Left forelimb (tissue), 1 donor: ENCODE measurements at regions not wholly inside any gene's neighbourhood (a gene's known extent, or its start where the extent isn't known, plus 50 kb on each side); places are given as distances from the start of the nearest gene placed in this dataset.
"Not testable (repeated sequence)": the region's sequence is repeated elsewhere in the genome, so short reads cannot be mapped to it uniquely, and the experiment has no call there.

Experiments used
- DNase-seq: peaks from one replicate; pipeline ENCODE4 v3.0.0-alpha.2; 2018; ENCODE audit warnings: low spot score

DNA sequence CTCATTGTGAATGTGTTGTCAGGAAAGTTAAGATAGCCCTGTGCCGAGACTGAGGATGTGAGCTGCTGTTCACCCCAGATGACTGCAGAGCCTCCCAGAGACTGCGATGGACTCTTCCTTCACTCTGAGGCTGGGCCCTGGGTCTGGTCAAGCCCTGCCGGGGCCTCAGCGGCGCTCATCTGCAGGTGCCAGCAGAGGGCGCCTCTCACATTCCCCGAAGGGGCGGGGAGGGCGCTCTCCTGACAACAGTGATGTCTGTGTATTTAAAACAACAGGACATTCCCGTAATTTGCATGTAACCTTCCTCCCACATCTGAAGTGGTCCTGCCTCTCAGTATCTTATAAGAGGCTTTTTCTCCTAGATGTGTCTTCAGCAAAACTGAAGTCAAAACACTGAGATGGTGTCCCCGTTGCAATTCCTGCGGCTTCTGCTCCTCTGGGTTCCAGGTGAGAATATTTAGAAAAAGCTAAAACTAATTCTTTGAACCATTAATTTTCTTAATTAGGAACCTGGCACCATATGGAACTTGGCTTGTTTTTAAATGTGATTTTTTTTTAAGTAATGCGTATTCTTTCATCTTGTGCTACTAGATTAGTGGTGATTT is 1377.9 kb downstream of the RPIA start:
- no peak for DNase-seq

- DNase-seq = no peak
Measured at GRCh38 chr2:90076311-90076710, 1384.8 kb downstream of the RPIA start.

- DNase-seq = no peak
Measured at GRCh38 chr2:90077948-90078347, 1386.5 kb downstream of the RPIA start.

DNA sequence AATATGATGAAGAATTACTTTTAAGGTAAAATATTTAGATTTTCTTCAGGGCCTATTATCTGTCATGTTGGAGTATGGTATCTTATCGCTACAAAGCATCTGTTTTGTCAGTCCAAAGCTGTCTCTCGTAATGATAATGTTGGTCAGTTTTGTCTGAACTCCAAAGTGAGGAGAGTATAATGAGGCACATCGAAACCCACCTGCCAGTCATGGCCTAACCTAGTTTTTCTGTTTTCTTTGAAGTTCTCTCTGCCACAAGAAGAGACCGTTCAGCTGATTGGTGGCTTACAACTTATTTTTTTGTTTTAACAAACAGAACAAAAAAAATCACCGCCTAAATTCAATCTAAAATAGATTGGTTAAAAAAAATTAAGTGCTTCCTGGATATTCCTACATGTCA is 1387.9 kb downstream of the RPIA start:
- no peak for DNase-seq

DNA sequence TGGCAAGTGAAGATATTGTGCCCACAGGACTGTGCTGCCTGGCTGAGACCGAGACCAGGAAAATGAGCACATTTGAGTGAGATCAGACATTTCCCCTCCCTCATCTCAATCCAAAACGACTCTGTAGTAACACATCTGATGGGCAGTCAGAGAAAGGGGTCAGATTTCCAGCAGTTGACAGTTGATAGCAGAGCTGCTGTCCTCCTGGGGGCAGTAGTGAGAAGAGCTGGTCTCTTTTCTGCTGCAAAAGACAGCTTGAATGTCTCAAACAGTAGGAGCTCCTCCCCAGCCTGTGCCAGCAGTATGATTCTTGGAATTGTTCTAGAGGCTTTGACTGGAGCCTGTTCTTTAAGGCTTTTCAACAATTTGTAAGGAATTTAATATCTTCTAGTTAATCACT is 1396.3 kb downstream of the RPIA start:
- not testable (repeated sequence) for DNase-seq

DNA sequence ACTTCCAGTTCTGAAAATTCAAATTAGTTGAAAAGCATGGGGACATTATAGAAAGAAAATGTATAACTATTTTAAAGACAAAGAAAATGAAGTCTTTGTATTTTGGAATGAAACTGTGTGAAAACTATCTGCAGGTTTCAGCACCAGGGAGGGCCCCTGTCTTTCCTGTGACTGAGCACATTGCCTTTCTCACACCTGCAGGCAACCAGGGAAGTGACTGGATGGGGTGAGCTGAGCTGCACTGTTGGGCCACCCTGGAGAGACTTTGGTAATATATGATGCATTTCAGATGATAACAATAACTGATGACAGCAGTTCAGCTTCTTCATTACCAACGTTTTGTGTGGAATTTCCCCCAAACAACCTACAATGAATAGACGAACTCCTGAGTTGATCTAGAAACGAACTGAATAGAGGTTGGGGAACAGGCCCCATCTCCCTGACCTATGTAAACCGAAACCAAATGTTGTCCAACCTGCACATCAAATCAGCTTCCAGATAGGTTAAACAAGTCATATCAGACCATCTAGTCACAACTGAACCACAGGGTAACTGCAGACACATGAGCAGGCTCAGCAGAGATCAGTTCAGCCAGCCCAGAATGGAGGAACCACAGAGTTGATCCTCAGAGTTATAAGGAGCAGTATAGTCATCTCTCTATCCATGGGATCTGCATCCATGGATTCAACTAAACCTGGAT is 1402.2 kb downstream of the RPIA start:
- not testable (repeated sequence) for DNase-seq

DNA sequence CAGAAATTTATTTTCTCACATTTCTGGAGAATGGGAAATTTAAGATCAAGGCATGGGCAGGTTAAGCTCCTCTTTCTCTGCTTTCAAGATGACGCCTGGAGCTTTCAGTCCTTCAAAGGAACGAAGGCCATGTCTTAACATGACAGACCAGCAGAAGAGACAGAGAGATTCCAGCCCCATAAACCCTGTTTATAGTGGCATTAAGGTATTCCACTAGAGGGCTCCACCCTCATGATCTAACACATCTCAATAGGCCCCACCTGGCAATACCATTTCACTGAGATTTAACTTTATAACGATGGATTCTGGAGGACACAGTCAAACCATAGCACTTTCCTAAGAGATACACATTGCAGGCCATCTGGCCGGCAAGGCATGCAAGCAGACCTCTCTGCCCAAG is 1406.1 kb downstream of the RPIA start:
- DNase-seq = not testable (repeated sequence)

GRCh38 chr2:90105142-90105541 is 1413.7 kb downstream of the RPIA start:
- DNase-seq = not testable (repeated sequence)

DNA sequence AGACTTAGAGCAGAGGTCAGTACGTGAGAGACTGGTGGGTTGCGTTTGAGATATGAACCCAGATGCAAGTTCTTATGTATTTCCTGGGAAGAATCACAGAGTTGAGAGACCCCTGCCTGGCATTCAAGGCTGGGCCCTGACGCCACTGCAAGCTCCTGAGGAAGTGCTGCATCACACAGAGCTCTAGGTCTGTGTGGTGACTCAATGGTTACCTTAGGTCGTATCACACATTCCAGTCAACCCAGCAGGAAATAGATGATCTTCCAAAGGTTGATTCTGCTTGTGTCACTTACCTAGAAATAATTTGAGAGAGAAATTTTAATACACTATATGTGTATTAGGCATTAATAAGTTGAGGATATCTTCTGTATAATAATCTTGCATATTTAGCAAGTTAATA is 1431.9 kb downstream of the RPIA start:
- DNase-seq = not testable (repeated sequence)

DNA sequence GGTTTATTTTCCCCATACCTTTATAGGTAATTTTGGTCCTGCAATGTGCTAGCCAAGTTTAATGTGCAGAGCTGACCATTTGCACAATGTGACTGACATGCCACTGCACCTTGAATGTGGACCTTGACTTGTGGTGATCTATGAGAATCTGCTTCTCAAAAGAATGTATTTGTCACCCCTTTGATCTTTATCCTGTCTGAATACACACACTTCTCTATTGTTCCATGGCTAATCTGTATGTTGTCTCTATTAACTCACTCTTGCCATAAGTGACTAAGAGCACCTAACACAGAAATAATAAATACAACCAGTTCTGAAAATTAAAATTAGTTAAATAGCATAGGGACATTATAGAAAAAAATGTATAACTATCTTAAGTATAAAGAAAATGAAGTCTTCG is 1447.6 kb downstream of the RPIA start:
- not testable (repeated sequence) for DNase-seq

- DNase-seq = not testable (repeated sequence)
Measured at GRCh38 chr2:90141558-90141957, 1450.1 kb downstream of the RPIA start.

DNA sequence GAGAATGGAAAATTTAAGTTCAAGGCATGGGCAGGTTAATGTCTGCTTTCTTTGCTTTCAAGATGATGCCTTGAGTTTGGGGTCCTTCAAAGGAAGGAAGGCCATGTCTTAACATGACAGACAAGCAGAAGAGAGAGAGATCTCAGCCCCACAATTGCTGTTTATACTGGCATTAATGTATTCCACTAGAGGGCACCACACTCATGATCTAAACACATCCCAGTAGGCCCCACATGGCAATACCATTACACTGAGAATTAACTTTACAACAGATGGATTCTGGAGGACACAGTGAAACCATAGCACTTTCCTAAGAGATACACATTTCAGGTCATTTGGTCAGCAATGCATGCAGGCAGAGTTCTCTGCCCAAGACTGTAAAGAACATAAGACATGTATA is 1460.3 kb downstream of the RPIA start:
- not testable (repeated sequence) for DNase-seq

- not testable (repeated sequence) for DNase-seq
Measured at GRCh38 chr2:90170978-90171377, 1479.5 kb downstream of the RPIA start.

DNA sequence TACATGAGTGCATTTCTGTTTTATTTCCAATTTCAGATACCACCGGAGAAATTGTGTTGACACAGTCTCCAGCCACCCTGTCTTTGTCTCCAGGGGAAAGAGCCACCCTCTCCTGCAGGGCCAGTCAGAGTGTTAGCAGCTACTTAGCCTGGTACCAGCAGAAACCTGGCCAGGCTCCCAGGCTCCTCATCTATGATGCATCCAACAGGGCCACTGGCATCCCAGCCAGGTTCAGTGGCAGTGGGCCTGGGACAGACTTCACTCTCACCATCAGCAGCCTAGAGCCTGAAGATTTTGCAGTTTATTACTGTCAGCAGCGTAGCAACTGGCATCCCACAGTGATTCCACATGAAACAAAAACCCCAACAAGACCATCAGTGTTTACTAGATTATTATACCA is 1481.6 kb downstream of the RPIA start:
- not testable (repeated sequence) for DNase-seq

GRCh38 chr2:90179591-90179990 is 1488.1 kb downstream of the RPIA start:
- DNase-seq = not testable (repeated sequence)

DNA sequence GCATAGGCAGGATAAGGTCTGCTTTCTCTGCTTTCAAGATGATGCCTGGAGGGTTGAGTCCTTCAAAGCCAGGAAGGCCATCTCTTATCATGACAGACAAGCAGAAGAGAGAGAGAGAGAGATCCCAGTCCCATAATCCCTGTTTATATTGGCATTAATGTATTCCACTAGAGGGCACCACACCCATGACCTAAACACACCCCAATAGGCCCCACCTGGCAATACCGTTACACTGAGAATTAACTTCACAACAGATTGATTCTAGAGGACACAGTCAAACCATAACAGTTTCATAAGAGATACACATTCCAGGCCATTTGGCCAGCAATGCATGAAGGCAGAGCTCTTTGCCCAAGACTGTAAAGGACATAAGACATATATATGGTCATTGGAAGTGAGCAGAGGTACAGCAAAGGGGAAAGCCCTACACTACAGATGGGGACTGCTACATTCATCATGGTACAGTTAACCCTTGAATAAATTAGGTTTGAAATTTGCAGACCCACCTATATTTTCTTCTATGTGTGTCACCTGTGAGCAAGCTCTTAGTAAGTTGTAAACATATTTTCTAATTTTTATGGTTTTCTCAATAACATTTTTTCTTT is 1516.1 kb downstream of the RPIA start:
- DNase-seq = no peak

DNA sequence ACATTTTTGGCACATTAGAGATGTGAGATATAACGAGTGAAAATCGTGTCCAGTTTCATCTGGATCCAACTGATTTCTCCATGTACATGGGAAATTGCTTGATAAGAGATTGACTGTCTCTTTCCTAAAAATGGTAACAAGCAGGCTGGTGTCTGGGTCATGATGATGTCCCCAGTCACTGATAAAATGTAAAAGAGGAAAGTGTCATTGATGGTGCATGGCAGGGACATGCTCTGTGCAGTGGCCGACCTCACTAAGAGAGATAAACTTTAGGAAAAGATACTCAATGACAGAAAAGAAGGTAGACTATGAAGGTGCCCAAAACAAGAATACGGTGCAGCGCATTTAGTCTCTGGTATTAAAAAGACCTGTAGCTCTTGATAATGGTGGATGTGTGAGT is 1517.5 kb downstream of the RPIA start:
- no peak for DNase-seq

GRCh38 chr2:90209806-90210205 is 1518.3 kb downstream of the RPIA start:
- no peak for DNase-seq

- DNase-seq = not testable (repeated sequence)
Measured at GRCh38 chr2:90215880-90216279, 1524.4 kb downstream of the RPIA start.

GRCh38 chr2:90216801-90217200 is 1525.3 kb downstream of the RPIA start:
- not testable (repeated sequence) for DNase-seq

DNA sequence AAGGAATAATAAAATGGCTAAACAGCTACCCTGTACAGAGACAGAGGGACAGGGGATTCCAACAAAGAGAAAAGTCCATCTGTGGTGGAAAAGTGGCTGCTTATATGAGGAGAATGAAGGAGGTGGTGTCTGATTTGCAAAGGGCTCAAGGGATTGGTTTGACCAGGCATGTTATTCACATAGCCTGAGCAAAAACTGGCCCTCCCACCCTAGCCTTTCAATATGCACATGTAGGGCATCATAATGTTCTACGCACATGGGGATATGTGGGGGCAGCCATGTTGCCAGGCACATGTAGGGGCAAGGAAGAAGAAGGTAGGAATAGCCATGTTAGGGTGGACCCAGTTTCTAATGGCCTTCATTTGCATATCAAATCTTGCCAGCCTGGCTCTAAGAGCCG is 1527.1 kb downstream of the RPIA start:
- DNase-seq = not testable (repeated sequence)

DNA sequence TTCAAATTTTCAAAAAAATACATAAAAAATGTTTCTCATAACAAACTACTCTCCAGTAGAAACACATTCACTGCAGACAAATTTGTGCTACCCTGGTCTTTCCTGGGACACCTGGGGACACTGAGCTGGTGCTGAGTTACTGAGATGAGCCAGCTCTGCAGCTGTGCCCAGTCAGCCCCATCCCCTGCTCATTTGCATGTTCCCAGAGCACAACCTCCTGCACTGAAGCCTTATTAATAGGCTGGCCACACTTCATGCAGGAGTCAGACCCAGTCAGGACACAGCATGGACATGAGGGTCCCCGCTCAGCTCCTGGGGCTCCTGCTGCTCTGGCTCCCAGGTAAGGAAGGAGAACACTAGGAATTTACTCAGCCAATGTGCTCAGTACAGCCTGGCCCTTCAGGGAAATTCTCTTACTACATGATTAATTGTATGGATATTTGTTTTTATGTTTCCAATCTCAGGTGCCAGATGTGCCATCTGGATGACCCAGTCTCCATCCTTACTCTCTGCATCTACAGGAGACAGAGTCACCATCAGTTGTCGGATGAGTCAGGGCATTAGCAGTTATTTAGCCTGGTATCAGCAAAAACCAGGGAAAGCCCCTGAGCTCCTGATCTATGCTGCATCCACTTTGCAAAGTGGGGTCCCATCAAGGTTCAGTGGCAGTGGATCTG is 1529.3 kb downstream of the RPIA start:
- DNase-seq = not testable (repeated sequence)

- no peak for DNase-seq
Measured at GRCh38 chr2:90221300-90221651, 1529.8 kb downstream of the RPIA start.
